D721Med (cell line): ENCODE measurements at regions not wholly inside any gene's neighbourhood (a gene's known extent, or its start where the extent isn't known, plus 50 kb on each side); places are given as distances from the start of the nearest gene placed in this dataset.

ENCODE experiments used
- DNase-seq: peaks from one replicate; pipeline ENCODE4 v3.0.0; 2011; ENCODE audit warnings: low spot score; ENCODE audit not compliant: insufficient read length
- FAIRE-seq: peaks from 2 replicates; lab custom pipeline; 2011; peaks lifted over from hg19 to GRCh38; lab: Jason Lieb, UNC
- TF ChIP-seq, protein P1 (sequence below): IDR thresholded peaks from 2 replicates; pipeline ENCODE4 v1.5.1; 2012; ENCODE audit warnings: mild to moderate bottlenecking, control low read depth; ENCODE audit not compliant: insufficient read depth; ENCODE audit errors: missing control alignments

DNA sequence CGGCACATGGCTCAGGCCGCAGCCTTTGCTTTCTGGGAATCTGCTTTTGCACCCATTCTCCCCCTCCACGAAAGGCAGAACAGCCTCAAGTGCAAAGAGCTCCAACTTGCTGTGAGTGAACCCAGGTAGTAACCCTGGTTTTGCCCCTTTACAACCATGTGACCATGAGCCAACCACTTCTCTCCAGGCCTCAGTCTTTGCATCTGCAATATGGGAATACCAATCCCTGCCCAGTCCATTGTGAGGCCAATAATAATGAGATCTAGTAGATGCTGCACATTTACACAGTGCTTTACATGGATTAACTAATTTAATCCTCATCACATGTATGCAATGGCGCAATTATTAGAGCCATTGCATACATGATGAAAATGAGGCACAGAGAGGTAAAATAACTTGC, 108.9 kb upstream of the MYL2 start:
- no peak for FAIRE-seq
- TF ChIP-seq, protein P1, sequence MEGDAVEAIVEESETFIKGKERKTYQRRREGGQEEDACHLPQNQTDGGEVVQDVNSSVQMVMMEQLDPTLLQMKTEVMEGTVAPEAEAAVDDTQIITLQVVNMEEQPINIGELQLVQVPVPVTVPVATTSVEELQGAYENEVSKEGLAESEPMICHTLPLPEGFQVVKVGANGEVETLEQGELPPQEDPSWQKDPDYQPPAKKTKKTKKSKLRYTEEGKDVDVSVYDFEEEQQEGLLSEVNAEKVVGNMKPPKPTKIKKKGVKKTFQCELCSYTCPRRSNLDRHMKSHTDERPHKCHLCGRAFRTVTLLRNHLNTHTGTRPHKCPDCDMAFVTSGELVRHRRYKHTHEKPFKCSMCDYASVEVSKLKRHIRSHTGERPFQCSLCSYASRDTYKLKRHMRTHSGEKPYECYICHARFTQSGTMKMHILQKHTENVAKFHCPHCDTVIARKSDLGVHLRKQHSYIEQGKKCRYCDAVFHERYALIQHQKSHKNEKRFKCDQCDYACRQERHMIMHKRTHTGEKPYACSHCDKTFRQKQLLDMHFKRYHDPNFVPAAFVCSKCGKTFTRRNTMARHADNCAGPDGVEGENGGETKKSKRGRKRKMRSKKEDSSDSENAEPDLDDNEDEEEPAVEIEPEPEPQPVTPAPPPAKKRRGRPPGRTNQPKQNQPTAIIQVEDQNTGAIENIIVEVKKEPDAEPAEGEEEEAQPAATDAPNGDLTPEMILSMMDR: no peak
- no peak for DNase-seq

DNA sequence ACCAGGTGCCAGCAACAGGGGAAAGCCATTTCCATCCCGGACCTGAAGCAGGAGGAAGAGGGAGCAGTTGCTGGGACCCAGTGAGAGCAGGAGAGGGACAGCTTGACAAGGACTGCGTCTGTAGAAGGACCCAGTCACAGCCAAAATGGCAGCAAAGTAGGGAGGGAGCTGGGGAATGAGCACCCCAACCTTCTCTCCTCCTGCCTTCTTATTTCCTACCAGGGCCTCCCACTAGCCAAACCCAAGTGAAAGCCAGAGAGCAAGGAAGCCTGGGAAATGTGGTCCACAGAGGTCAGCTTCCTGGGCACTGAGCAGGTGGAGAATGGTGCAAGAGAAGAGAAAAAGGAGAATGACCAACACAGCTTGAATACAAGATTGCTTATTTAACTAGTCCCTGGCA, 108.5 kb upstream of the MYL2 start:
- no peak for FAIRE-seq
- no peak for DNase-seq
- TF ChIP-seq, protein P1: no peak

DNA sequence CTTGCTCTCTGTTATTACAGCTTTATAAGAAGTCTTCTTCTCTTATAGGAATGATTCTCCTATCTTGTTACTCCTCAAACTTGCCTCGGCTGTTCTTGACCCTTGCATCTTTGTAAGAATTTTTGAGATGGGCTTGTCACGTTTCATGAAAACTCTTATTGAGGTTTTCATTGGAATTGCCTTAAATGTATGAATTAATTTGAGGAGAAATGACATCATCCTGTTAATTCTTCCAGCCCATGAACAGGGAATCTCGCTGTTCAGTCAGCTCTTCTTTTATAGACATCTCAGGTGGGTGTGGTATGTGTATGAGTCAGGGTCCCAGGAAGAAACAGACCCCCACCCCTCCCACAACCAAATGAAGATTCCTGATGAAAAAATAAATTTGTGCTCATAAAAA, 107.1 kb upstream of the MYL2 start:
- no peak for FAIRE-seq

DNA sequence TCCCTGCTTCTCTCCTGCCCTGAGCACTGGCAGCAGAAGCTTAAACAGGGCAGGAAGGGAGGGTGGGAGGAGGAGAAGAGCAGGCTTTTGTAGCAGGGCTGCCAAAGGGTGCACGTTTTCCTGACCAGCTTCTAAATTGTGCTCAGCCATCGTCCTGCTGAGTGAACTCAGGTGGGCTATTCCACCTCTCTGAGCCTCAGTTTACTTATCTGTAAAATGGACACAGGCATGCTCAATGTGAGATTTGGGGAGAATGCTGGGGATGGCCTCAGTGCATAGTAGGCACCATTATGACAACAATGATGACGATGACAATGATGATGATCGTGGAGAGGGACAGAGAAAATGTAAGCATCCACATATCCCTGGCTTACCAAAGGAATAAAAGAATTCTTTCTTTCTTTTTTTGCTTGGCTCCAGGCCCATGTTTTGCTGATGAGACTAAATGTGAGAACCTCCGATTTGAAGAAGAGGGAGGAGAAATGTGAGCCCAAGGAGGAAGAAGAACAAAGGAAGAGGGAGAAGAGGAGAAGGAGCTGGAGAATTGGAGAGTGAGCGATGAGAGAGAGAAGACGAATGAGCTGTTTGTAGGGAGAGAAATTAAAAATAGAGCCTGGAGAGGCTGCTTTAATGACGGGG, 105.5 kb upstream of the MYL2 start:
- FAIRE-seq: no peak
- no peak for DNase-seq
- TF ChIP-seq, protein P1: no peak

More for the DNA sequence above, 107.1 kb upstream of the MYL2 start:
- TF ChIP-seq, protein P1: no peak
- DNase-seq: no peak

DNA sequence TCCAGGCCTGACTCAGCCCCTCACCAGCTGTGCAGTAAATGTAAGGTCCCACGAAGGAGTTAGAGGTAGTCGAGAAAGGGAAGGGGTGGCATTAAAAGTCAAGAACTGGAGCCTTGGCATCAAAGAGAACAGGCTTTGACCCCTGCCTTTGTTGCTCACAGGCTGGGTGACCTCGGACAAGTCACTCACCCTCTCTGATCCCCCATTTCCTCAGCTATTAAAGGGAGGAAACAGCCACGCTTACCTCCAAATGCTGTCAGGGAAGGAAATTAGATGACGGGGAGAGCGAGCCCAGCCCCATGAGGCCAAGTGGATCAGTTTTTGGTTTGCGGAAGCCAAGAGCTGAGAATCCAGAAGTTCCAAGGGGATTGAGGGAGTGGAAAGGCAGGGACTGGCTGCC, 104.9 kb upstream of the MYL2 start:
- FAIRE-seq (no peak), DNase-seq (no peak)
- TF ChIP-seq, protein P1: no peak

DNA sequence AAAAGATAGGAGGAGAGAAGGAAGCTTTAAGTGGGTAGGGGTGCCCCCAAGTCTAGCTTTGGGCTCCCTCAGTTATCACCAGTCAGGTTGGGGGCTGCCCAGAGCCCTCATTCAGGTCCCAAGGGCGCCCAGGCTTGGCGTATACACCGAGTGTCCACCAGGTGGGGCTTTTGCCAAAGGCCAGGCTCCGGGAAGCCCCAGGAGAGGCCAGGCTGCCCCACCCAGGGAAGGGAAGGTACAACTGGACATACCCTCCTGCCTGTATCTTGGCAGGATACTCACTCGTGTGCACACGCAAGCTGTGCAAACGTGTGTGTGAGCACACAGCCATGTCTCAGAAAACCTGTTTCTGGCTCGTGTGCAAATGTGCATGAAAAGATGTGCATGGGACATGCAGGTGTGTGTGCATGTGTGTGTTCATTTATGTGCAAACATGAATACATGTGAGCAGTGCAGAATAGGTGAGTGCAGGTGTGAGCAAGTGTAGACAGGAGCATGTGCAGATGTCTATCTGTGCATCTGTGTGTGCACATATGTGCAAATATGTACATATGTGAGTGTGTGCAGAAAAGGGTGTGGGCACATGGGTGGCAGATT, 103.9 kb upstream of the MYL2 start:
- DNase-seq: peak; percentile 53
- peak; percentile 11 for FAIRE-seq
- TF ChIP-seq, protein P1: peak; percentile 78

DNA sequence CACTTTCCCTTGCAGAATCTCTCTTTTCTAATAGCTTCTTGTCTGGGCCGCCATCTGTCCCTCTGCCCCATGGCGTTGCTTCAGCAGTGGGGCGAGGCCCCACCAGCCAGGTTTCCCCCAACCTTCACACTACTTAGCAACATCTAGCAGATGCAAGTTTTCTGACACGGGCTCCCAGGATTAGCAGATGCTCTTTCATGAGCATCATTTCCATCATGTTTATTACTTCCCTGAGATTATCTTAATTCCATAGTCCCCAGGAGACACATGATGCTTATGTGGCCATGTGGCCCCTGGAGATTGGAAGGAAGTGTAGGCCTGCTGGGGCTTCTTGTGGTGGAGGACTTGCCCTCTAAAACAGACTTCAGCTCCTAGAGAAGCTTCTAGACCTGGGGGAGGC, 102.0 kb upstream of the MYL2 start:
- TF ChIP-seq, protein P1: no peak
- FAIRE-seq: peak; percentile 89
- DNase-seq: peak; percentile 84
